Mammary epithelial cell (primary cell): ENCODE measurements at regions not wholly inside any gene's neighbourhood (a gene's known extent, or its start where the extent isn't known, plus 50 kb on each side); places are given as distances from the start of the nearest gene placed in this dataset.

Experiments
- EZH2 ChIP-seq: IDR thresholded peaks from 2 replicates; pipeline ENCODE4 v1.6.1; 2012; ENCODE audit warnings: low read length, inconsistent platforms, borderline replicate concordance
- TF ChIP-seq, protein P1 (sequence below), 2 donors: IDR thresholded peaks in 1 of 2; conservative IDR thresholded peaks in 1 of 2; 2 replicates each; pipeline ENCODE4 v1.5.1; 2011 to 2012; ENCODE audit warnings: inconsistent platforms in 2 of 2, low read length in 2 of 2, mild to moderate bottlenecking in 2 of 2, control low read depth in 1 of 2, low read depth in 1 of 2; ENCODE audit not compliant: insufficient read depth in 1 of 2; ENCODE audit errors: extremely low read depth in 1 of 2

DNA sequence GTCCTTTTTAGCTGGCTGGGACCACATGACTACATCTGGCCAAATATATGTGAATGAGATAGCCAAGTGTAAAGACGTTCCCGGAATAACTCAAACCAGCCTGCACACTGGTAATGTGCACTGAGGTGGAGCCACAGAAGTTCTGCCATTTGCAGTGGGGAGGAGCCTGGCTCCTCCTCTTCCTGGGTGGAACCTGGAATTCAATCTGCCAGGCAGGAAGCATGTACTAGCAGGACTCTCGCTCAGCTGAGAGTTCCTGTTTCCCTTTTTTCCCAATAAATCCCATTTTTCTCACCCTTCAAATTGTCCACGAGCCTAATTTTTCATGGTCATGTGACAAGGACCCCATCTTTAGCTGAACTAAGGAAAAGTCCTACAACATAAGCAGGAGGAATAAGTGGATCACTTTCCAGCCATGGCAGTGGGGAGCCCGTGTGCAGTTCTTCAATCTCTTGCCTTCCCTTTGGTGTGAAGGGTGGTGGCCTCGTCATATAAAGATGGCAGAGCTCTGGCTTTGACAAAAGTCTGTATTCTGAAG is 183.2 kb downstream of the UXS1 start:
- TF ChIP-seq, protein P1, sequence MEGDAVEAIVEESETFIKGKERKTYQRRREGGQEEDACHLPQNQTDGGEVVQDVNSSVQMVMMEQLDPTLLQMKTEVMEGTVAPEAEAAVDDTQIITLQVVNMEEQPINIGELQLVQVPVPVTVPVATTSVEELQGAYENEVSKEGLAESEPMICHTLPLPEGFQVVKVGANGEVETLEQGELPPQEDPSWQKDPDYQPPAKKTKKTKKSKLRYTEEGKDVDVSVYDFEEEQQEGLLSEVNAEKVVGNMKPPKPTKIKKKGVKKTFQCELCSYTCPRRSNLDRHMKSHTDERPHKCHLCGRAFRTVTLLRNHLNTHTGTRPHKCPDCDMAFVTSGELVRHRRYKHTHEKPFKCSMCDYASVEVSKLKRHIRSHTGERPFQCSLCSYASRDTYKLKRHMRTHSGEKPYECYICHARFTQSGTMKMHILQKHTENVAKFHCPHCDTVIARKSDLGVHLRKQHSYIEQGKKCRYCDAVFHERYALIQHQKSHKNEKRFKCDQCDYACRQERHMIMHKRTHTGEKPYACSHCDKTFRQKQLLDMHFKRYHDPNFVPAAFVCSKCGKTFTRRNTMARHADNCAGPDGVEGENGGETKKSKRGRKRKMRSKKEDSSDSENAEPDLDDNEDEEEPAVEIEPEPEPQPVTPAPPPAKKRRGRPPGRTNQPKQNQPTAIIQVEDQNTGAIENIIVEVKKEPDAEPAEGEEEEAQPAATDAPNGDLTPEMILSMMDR (conservative IDR thresholded peaks at IDR 0.05 in 1 of 2, IDR thresholded peaks at IDR 0.05 in 1 of 2; ENCODE audit: extremely low read depth in 1 of 2, insufficient read depth in 1 of 2, low read depth in 1 of 2, low read length in 2 of 2) = no peak
- TF ChIP-seq EZH2 = no peak
